Astrocyte (in vitro differentiated cells and primary cell): ENCODE measurements at regions not wholly inside any gene's neighbourhood (a gene's known extent, or its start where the extent isn't known, plus 50 kb on each side); places are given as distances from the start of the nearest gene placed in this dataset.

Experiments
- EZH2 ChIP-seq: IDR thresholded peaks from 2 replicates; pipeline ENCODE4 v1.6.1; 2012; ENCODE audit warnings: mild to moderate bottlenecking, low read length, inconsistent platforms; ENCODE audit not compliant: insufficient read depth
- TF ChIP-seq, protein P1 (sequence below): IDR thresholded peaks from 2 replicates; pipeline ENCODE4 v1.5.1; 2011; ENCODE audit warnings: low read depth, mild to moderate bottlenecking, inconsistent platforms, low read length, moderate library complexity; ENCODE audit not compliant: insufficient read depth

DNA sequence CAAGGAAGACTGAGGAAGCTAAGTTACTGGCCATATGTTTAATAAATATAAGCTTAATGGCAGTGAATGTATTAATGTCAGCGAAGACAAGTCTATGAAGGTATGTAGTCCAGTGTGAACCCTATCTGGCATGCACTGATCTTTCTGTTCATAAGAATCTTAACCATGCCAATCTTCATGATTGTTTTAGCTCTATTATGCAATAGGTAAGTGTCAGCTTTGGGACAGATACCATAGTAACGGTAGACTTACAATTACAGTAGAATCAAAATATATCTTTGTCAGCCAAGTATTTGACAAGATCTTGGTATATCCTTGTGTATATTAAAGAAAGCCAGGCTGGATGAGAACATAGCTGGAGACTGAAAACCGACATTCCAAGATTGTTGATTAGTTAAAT, 428.5 kb downstream of the SPRY2 start:
- TF ChIP-seq, protein P1, sequence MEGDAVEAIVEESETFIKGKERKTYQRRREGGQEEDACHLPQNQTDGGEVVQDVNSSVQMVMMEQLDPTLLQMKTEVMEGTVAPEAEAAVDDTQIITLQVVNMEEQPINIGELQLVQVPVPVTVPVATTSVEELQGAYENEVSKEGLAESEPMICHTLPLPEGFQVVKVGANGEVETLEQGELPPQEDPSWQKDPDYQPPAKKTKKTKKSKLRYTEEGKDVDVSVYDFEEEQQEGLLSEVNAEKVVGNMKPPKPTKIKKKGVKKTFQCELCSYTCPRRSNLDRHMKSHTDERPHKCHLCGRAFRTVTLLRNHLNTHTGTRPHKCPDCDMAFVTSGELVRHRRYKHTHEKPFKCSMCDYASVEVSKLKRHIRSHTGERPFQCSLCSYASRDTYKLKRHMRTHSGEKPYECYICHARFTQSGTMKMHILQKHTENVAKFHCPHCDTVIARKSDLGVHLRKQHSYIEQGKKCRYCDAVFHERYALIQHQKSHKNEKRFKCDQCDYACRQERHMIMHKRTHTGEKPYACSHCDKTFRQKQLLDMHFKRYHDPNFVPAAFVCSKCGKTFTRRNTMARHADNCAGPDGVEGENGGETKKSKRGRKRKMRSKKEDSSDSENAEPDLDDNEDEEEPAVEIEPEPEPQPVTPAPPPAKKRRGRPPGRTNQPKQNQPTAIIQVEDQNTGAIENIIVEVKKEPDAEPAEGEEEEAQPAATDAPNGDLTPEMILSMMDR = no peak
- no peak for TF ChIP-seq EZH2
